Neuronal stem cell (in vitro differentiated cells): ENCODE measurements at regions not wholly inside any gene's neighbourhood (a gene's known extent, or its start where the extent isn't known, plus 50 kb on each side); places are given as distances from the start of the nearest gene placed in this dataset.

Source experiments
- DNase-seq: peaks from one replicate; pipeline ENCODE4 v3.0.0-alpha.2; 2013; ENCODE audit warnings: low spot score
- H2AFZ ChIP-seq: one replicate; pipeline ENCODE4 v1.6.1; 2013; ENCODE audit warnings: mild to moderate bottlenecking, low read length, inconsistent platforms
- H2AK5ac ChIP-seq: 2 replicates; pipeline ENCODE4 v1.6.1; 2013; ENCODE audit warnings: low read depth, mild to moderate bottlenecking, inconsistent platforms, low read length, moderate library complexity, mixed read lengths
- H2BK120ac ChIP-seq: 2 replicates; pipeline ENCODE4 v1.6.1; 2013; ENCODE audit warnings: low read depth, mild to moderate bottlenecking, inconsistent platforms, low read length, moderate library complexity, mixed read lengths
- H2BK12ac ChIP-seq: one replicate; pipeline ENCODE4 v1.6.1; 2013; ENCODE audit warnings: low read length, inconsistent platforms
- H2BK15ac ChIP-seq: 2 replicates; pipeline ENCODE4 v1.6.1; 2013; ENCODE audit warnings: mild to moderate bottlenecking, low read length, inconsistent platforms, mixed read lengths
- H2BK5ac ChIP-seq: one replicate; pipeline ENCODE4 v1.6.1; 2013; ENCODE audit warnings: inconsistent platforms, mild to moderate bottlenecking, low read length, moderate library complexity
- H3K14ac ChIP-seq: one replicate; pipeline ENCODE4 v1.6.1; 2013; ENCODE audit warnings: low read length, inconsistent platforms
- H3K18ac ChIP-seq: 2 replicates; pipeline ENCODE4 v1.6.1; 2013; ENCODE audit warnings: low read length, inconsistent platforms
- H3K23ac ChIP-seq: 2 replicates; pipeline ENCODE4 v1.6.1; 2013; ENCODE audit warnings: low read depth, mild to moderate bottlenecking, mixed read lengths, low read length, inconsistent platforms; ENCODE audit not compliant: poor library complexity
- H3K27ac ChIP-seq: replicated peaks from 3 replicates; pipeline ENCODE4 v1.5.1; 2013; ENCODE audit warnings: low read length, inconsistent platforms
- H3K27me3 ChIP-seq, 3 experiments: 2 replicates each; pipeline ENCODE4 v1.6.1; 2013; ENCODE audit warnings: low read length in 3 of 3, mild to moderate bottlenecking in 2 of 3, inconsistent platforms in 1 of 3, low read depth in 1 of 3, mixed read lengths in 1 of 3, moderate library complexity in 1 of 3; ENCODE audit not compliant: control insufficient read depth in 3 of 3, insufficient read depth in 3 of 3
- H3K36me3 ChIP-seq, 2 donors: replicated peaks in 1 of 2; 2 replicates each; pipeline ENCODE4 v1.6.1; 2013; ENCODE audit warnings: low read length in 2 of 2; ENCODE audit not compliant: control insufficient read depth in 2 of 2, insufficient read depth in 2 of 2
- H3K4ac ChIP-seq: 2 replicates; pipeline ENCODE4 v1.6.1; 2013; ENCODE audit warnings: inconsistent platforms, mild to moderate bottlenecking, low read length, moderate library complexity
- H3K4me1 ChIP-seq, 2 donors: 1 replicate in 1 of 2; 2 replicates in 1 of 2; pipeline ENCODE4 v1.6.1; 2013; ENCODE audit warnings: low read length in 2 of 2, low read depth in 1 of 2; ENCODE audit not compliant: control insufficient read depth in 2 of 2, insufficient read depth in 1 of 2
- H3K4me2 ChIP-seq: one replicate; pipeline ENCODE4 v1.6.1; 2013; ENCODE audit warnings: mild to moderate bottlenecking, low read length, inconsistent platforms; ENCODE audit not compliant: insufficient read depth, poor library complexity, severe bottlenecking
- H3K4me3 ChIP-seq, 2 donors: 2 replicates each; pipeline ENCODE4 v1.5.1; 2013; ENCODE audit warnings: low read length in 2 of 2, mild to moderate bottlenecking in 2 of 2, inconsistent platforms in 1 of 2, moderate library complexity in 1 of 2
- H3K79me1 ChIP-seq: one replicate; pipeline ENCODE4 v1.6.1; 2013; ENCODE audit warnings: low read depth, mild to moderate bottlenecking, inconsistent platforms, low read length, moderate library complexity
- H3K9ac ChIP-seq: one replicate; pipeline ENCODE4 v1.6.1; 2013; ENCODE audit warnings: mild to moderate bottlenecking, low read depth, low read length, inconsistent platforms; ENCODE audit not compliant: poor library complexity
- H3K9me3 ChIP-seq, 2 donors: replicated peaks in 1 of 2; 2 replicates each; pipeline versions ENCODE3 to v1.6.1; 2013; ENCODE audit warnings: low read length in 2 of 2, mild to moderate bottlenecking in 2 of 2, inconsistent platforms in 1 of 2, low read depth in 1 of 2, mixed read lengths in 1 of 2, moderate library complexity in 1 of 2; ENCODE audit not compliant: control insufficient read depth in 2 of 2, insufficient read depth in 1 of 2
- H4K8ac ChIP-seq: one replicate; pipeline ENCODE4 v1.6.1; 2013; ENCODE audit warnings: low read depth, mild to moderate bottlenecking, inconsistent platforms, low read length, moderate library complexity
- H4K91ac ChIP-seq: one replicate; pipeline ENCODE4 v1.6.1; 2013; ENCODE audit warnings: low read length, low read depth, mild to moderate bottlenecking, inconsistent platforms; ENCODE audit not compliant: poor library complexity
- WGBS, 2 donors: extraction: QIAGEN DNeasy Blood & Tissue Kit; methylation state at CpG; one replicate each; pipeline ENCODE4 v1.1.7; 2013; ENCODE audit warnings: missing lambda C conversion rate in 2 of 2, mixed read lengths in 1 of 2; ENCODE audit not compliant: insufficient read length in 2 of 2, insufficient replicate concordance in 1 of 2; ENCODE audit errors: extremely low coverage in 2 of 2; 5-methylcytosine and 5-hydroxymethylcytosine counted together

DNA sequence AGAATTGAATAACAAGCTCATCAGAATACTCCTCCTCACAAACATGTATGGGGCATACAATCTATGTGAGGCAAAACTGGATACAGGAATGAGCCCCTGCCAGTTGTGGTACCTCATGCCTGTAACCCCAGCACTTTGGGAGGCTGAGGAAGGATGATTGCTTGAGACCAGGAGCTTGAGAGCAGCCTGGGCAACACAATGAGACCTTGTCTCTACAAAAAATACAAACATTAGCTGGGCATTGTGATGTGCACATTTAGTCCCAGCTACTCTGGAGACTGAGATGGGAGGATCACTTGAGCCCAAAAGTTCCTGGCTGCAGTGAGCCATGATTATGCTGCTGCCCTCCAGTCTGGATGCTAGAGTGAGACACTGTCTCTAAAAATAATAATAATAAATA is 611.0 kb downstream of the NLGN4X start:
- H3K36me3 ChIP-seq: no peaks in the 10 kb centered on the region
- DNase-seq: no peak
- H2BK15ac ChIP-seq: no peak overlapping the region
- H2AFZ ChIP-seq: no peak overlapping the region
- H3K27me3 ChIP-seq: no peaks in the 10 kb centered on the region
- H3K18ac ChIP-seq: no peak overlapping the region
- no peak overlapping the region for H2BK12ac ChIP-seq
- H3K27ac ChIP-seq: no peak overlapping the region
- no peak overlapping the region for H2AK5ac ChIP-seq
- no peak overlapping the region for H3K9ac ChIP-seq
- H3K4me3 ChIP-seq: no peak overlapping the region
- H3K14ac ChIP-seq: no peak overlapping the region
- H3K4ac ChIP-seq: no peak overlapping the region
- H2BK5ac ChIP-seq: no peak overlapping the region
- H3K4me2 ChIP-seq: no peak overlapping the region
- H3K9me3 ChIP-seq: no peaks in the 10 kb centered on the region
- H3K79me1 ChIP-seq: no peaks in the 10 kb centered on the region
- no peak overlapping the region for H2BK120ac ChIP-seq
- no peak overlapping the region for H3K23ac ChIP-seq
- no peaks in the 10 kb centered on the region for H3K4me1 ChIP-seq
- H4K8ac ChIP-seq: no peak overlapping the region
- H4K91ac ChIP-seq: no peak overlapping the region

DNA sequence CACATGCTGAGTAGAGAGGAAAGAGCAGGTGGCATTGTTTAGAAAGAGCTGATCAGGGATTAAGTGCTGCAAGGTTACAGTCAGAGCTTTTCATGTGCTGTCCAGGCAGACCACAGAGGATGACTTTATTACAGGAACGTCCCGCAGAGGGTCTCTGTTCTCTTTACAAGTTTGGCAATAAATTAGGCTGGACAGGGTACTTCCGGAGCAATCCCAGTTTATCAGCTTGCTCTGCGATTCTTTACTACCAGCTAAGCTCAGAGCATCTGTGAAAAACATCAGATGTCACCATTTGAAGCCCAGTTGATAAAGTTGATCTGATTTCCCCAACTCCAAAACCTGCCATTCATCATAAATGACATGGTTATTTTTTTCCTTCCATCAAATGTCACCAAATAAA is 633.1 kb downstream of the NLGN4X start:
- Histone ChIP-seq H3K9me3 (no peaks in the 10 kb centered on the region), H2BK15ac (no peak overlapping the region), H3K36me3 (no peaks in the 10 kb centered on the region), H3K14ac (no peak overlapping the region), H3K18ac (no peak overlapping the region), H4K8ac (no peak overlapping the region), H3K27ac (no peak overlapping the region), H3K23ac (no peak overlapping the region), H3K27me3 (no peaks in the 10 kb centered on the region), H3K9ac (no peak overlapping the region), H2BK12ac (no peak overlapping the region), H2AFZ (no peak overlapping the region), H3K4ac (no peak overlapping the region), H3K79me1 (no peaks in the 10 kb centered on the region), H3K4me2 (no peak overlapping the region), H2BK5ac (no peak overlapping the region), H3K4me1 (no peaks in the 10 kb centered on the region), H2BK120ac (no peak overlapping the region), H4K91ac (no peak overlapping the region), H2AK5ac (no peak overlapping the region), H3K4me3 (no peak overlapping the region)
- no CpG with 5 or more reads among the region's 4 CpGs for WGBS, 2 donors
- DNase-seq: no peak

DNA sequence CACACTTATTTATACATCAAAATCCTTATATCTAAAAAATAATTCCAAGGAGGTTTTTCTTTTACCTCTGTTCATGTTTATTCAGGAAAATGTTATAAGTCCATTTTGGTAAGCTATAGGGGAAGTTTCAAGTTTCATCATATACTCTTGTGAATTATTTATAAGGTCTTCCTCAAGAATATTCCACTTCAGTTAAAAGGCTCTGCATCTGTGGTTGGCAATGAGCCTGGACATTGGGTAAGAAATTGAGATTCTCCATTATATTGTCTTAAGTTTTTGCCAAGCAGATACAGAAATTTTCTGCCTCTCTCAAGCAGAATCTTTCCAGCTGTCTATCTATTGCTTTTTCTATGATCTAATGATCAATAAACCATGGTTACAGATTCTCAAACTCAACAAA is 641.9 kb downstream of the NLGN4X start:
- DNase-seq: no peak
- Histone ChIP-seq H3K9ac (no peak overlapping the region), H3K9me3 (no peaks in the 10 kb centered on the region), H2BK120ac (no peak overlapping the region), H2BK12ac (no peak overlapping the region), H3K23ac (no peak overlapping the region), H3K36me3 (no peaks in the 10 kb centered on the region), H3K79me1 (no peaks in the 10 kb centered on the region), H4K8ac (no peak overlapping the region), H3K18ac (no peak overlapping the region), H3K4me3 (no peak overlapping the region), H2BK15ac (no peak overlapping the region), H4K91ac (no peak overlapping the region), H2AFZ (no peak overlapping the region), H2AK5ac (no peak overlapping the region), H3K27ac (no peak overlapping the region), H3K14ac (no peak overlapping the region), H3K4ac (no peak overlapping the region), H3K27me3 (no peaks in the 10 kb centered on the region), H3K4me2 (no peak overlapping the region), H2BK5ac (no peak overlapping the region), H3K4me1 (no peaks in the 10 kb centered on the region)

DNA sequence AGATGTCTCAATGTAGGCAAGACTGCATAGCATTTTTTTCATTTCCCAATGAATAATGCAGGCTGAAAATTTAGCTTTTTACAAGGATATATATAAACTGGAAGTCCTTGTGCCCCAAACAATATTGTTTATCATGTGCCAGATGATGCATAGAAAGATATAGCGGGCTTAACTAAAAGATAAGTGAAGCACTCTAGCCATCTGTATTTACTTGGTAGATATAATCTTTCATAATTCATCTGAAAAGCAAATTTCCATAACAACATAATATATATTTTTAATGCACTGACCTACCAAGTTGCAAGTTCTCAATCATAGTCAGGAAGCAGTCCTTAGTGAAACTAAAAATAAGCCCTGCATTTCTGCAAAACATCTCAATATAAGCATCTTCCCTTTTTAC is 653.3 kb downstream of the NLGN4X start:
- H3K27me3 ChIP-seq: no peaks in the 10 kb centered on the region
- H4K91ac ChIP-seq: no peak overlapping the region

More for the DNA sequence above, 653.3 kb downstream of the NLGN4X start:
- Histone ChIP-seq H2BK120ac (no peak overlapping the region), H3K36me3 (no peaks in the 10 kb centered on the region), H3K18ac (no peak overlapping the region), H3K9ac (no peak overlapping the region), H3K9me3 (no peaks in the 10 kb centered on the region), H3K4me1 (no peaks in the 10 kb centered on the region), H3K4ac (no peak overlapping the region), H3K27ac (no peak overlapping the region), H2BK15ac (no peak overlapping the region), H3K79me1 (no peaks in the 10 kb centered on the region), H2AFZ (no peak overlapping the region), H3K4me3 (no peak overlapping the region), H2BK12ac (no peak overlapping the region), H3K14ac (no peak overlapping the region), H3K23ac (no peak overlapping the region), H4K8ac (no peak overlapping the region), H2BK5ac (no peak overlapping the region), H3K4me2 (no peak overlapping the region), H2AK5ac (no peak overlapping the region)
- no peak for DNase-seq
- WGBS, 2 donors: no CpG with 5 or more reads among the region's 1 CpG
